ENCODE measurements at regions not wholly inside any gene's neighbourhood (a gene's known extent, or its start where the extent isn't known, plus 50 kb on each side); places are given as distances from the start of the nearest gene placed in this dataset.
"Not testable (repeated sequence)": the region's sequence is repeated elsewhere in the genome, so short reads cannot be mapped to it uniquely, and the experiment has no call there.

GRCh38 chr14:30431552-30431951, 127.4 kb upstream of the G2E3 start:
- no peak for DNase-seq (ENCODE audit: low read depth in 2 of 2)

DNA sequence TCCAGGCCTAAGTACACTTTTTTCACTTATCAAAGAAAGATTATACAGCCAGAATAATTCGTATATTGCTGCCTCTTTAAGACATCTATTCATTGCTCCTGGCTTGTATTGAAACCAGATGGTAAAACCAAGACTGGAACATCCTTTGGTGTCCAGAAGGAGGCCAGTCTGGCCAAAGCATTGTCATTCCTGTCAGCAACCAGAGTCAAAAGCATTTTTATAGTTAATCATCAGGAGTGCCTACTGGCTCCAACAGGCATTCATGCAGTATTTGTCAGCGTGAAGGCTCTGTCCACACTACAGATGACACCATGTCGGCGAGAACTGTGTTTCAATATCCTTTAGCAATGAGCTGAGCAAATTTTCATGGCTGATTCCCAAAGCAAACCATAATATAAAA, 118.0 kb upstream of the G2E3 start:
- DNase-seq (ENCODE audit: low read depth in 2 of 2) = no peak

GRCh38 chr14:30443368-30444007, 115.5 kb upstream of the G2E3 start:
- no peak for DNase-seq (ENCODE audit: low read depth in 2 of 2)

DNA sequence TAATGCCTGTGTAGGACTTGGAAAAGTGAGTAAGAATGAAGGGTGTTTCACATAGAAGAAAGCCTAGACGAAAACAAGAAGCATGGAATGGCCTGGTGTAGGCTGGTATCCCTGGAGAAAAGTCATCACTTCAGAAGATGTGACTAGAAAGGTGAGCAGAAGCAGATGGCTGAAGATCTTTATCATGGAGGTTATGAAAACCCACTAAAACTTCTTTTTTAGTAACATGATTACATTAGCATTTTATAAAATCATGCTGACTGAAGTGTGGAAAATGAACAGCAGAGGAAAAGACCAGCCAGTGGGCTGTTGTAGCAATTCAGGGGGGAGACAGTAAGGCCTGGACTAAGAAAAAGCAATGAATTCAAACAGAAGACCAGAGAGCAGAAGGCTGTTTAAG, 114.5 kb upstream of the G2E3 start:
- no peak for DNase-seq (ENCODE audit: low read depth in 2 of 2)

- no peak for DNase-seq (ENCODE audit: low read depth in 2 of 2)
These were observed 113.8 kb upstream of the G2E3 start for GRCh38 chr14:30445011-30445793.

GRCh38 chr14:30445852-30446251, 113.1 kb upstream of the G2E3 start:
- DNase-seq (ENCODE audit: low read depth in 2 of 2) = no peak

DNA sequence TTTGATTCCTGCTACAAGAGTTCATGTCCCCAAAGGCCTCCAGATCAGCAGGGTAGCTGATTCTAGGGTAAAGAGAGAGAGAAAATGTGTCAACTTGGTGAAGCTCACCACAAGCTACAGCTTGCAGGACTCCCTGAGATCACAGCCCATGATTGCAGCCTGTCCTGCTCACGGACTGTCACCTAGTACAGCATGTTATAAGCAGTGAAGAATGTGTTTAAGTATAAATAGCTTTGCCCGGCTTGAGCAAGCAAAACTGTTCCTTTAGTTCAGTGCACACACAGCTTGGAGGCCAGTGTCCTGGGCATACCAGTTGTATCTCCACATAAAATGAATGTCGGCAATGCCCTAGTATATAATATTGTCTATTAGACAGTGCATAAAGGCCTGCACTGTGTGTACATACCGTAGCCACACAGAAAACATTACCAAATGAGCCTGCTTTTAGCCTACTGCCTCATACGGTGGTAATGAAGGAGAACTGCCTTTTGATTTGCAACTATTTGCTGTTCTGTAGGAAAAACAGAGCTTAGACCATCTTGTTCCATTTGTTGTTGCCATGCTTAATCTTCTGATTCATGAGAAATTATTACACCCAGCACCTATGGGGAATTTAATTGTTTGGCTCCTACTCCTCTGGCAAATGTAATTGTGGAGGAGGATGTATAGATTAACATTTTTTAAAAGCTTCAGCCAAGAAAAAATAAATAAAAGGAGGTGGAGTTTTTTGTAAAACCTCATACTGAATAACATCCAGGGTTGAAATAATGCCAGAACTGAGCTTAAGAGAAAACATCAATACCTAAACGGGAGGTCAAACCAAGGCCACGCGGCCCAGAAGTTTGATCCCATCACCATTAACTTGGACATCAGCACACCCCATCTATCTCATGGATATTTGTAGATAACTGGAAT, 108.1 kb upstream of the G2E3 start:
- DNase-seq (ENCODE audit: low read depth in 2 of 2) = no peak

DNA sequence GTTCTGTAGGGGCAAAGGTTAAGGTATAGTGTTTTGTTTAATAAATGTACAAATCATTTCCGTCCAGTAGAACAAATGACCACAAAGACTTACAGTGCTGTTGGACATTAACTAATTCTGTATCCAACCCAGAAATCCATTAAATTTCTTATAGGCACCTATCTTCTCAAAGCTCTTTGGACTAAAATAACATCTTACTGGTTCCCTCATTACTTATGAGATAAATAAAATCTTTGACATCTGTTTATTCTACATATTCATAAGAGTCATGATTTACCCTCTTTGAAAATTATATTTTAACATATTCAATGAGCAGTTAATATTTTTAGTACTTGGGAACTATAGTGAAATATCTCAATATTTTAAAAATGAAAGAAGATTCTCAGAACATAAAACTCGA, 102.7 kb upstream of the G2E3 start:
- no peak for DNase-seq (ENCODE audit: low read depth in 2 of 2)

GRCh38 chr14:30462358-30462757, 96.6 kb upstream of the G2E3 start:
- DNase-seq (ENCODE audit: low read depth in 2 of 2) = no peak

GRCh38 chr14:30464481-30464880, 94.5 kb upstream of the G2E3 start:
- DNase-seq (ENCODE audit: low read depth in 2 of 2) = no peak

DNA sequence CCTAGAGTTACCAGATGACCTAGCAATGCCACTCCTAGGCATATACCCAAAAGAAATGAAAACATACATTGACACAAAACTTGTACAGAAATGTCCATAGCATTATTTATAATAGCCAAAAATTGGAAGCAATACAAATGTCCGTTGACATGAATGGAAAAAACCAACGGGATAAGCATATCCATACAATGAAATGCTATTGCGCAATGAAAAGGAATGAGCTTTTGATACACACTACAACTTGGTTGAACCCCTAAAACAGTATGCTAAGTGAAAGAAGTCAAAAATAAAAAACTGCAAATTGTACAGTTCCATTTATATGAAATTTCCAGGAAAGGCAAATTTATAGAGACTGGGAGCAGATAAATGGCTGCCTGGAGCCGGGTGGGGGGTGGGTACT, 90.6 kb upstream of the G2E3 start:
- no peak for DNase-seq (ENCODE audit: low read depth in 2 of 2)

DNA sequence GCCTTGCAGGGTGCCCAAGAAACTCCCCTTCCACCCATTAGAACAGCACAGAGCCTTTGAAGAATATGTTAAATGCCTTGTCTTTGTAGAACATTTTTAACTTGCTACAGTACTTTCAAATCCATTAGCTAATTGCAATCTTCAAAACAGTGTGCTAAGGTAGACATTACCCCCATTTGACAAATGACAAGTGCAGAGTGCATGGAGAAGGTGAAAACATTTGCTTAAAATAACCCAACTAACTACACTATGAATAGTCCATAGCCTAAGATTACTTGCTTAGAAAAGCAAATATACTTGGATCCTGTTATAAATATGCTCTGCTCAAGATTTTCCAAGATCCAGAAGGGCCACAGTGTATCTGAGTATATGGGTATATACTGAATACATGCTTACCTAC, 87.0 kb upstream of the G2E3 start:
- no peak for DNase-seq (ENCODE audit: low read depth in 2 of 2)

DNA sequence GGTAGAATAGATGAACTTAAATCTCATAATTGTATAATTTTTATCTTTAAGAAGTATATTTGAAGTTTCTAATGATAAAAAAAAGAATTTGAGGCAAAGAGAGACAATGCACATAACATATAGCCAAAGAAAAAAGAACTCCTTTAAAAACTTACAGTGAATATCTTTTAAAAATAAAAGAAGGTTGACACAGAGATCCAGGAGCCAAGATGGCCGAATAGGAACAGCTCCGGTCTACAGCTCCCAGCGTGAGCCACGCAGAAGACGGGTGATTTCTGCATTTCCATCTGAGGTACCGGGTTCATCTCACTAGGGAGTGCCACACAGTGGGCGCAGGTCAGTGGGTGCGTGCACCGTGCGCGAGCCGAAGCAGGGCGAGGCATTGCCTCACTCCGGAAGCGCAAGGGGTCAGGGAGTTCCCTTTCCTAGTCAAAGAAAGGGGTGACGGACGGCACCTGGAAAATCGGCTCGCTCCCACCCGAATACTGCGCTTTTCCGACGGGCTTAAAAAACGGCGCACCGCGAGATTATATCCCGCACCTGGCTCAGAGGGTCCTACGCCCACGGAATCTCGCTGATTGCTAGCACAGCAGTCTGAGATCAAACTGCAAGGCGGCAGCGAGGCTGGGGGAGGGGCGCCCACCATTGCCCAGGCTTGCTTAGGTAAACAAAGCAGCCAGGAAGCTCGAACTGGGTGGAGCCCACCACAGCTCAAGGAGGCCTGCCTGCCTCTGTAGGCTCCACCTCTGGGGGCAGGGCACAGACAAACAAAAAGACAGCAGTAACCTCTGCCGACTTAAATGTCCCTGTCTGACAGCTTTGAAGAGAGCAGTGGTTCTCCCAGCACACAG, 84.9 kb upstream of the G2E3 start:
- not testable (repeated sequence) for DNase-seq (ENCODE audit: low read depth in 2 of 2)

DNA sequence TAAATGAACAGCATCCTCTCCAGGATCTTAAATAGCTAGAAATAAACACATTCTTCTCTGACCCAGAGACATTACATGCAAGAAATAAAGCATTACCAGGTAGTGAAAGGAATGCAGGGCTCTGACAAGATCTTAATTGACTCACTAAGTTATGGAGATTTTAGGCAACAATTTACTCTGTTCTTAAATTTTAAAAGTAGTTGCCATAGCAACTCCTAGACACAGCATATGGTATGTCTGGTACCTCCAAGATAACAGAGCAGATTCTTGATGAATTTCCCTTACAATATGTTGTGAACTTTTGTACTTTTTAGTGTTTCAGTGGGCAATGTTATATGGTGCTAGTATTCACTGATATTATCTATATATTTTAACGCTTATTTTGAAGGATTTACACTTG, 76.7 kb upstream of the G2E3 start:
- DNase-seq (ENCODE audit: low read depth in 2 of 2) = no peak

GRCh38 chr14:30484201-30484600, 74.8 kb upstream of the G2E3 start:
- DNase-seq (ENCODE audit: low read depth in 2 of 2) = no peak

DNA sequence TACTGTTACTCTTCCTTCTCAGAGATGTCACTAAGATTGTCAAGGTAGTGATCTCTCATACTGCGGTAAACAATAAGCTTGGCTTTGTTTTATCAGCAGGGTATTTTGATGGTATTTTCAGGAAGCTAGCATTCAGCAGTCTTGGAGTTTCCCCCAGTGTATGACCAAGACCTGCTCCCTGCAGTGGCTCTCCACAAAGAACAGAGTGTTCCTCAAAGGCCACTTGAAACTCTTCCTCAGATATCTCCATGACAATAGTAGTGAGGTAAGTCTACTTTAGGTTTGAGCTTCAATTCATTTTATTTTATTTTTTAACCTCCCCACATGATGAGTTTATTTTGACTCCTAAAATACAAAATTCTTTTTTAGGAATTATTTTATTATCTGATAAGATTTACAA, 74.0 kb upstream of the G2E3 start:
- no peak for DNase-seq (ENCODE audit: low read depth in 2 of 2)

- DNase-seq (ENCODE audit: low read depth in 2 of 2) = no peak
These were observed 62.1 kb upstream of the G2E3 start for GRCh38 chr14:30496852-30497251.

DNA sequence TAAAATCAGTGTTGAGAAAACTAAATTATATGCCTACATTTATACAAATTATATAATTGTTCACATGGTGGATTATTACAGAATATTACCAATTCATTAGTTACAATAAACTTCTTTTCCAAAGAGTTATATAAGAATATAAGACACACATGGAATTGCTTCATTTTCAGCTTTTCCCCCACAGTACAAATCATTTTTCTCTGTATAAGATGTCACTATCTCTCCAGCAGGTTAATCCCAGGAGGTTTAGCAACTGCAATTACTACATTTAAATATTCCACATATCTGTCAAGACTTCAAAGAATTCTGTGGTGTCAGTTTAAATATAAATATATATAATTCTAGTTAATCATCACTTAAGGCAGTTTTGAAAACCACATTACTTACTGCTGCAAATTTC, 59.6 kb upstream of the G2E3 start:
- DNase-seq (ENCODE audit: low read depth in 2 of 2) = no peak

- DNase-seq (ENCODE audit: low read depth in 2 of 2) = no peak
These were observed 58.7 kb upstream of the G2E3 start for GRCh38 chr14:30500222-30500621.

DNA sequence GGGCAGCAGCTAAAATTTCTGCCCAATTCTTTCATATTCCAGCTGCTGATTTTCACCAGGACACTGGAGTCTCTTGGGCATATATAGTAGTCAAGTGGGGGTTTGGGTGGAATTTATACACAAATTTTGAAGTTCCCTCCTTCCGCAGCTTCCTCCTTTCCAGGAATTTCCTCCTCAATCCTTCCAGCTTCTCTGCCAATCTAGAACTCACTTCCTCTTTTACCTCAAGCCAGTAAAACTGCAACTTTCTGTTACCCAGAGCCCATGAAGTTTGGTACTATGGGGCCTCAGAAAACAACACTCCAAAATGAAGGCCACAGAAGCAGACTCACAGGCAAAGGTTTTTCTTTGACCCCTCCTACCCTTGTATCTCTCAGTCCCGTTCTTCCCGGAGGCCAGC, 51.7 kb upstream of the G2E3 start:
- DNase-seq (ENCODE audit: low read depth in 2 of 2) = no peak

All from stimulated activated CD8-positive, alpha-beta memory T cell treated with anti-CD3 and anti-CD28 coated beads, Interleukin-2, amount 100 ng/mL, for 1 hour (primary cell).